Fibroblast of mammary gland (primary cell): ENCODE measurements at regions not wholly inside any gene's neighbourhood (a gene's known extent, or its start where the extent isn't known, plus 50 kb on each side); places are given as distances from the start of the nearest gene placed in this dataset.

Experiments
- DNase-seq: peaks from one replicate; pipeline ENCODE4 v3.0.0-alpha.2; 2010; ENCODE audit warnings: low read depth
- H3K4me3 ChIP-seq: 2 replicates; pipeline ENCODE4 v1.5.1; 2011; ENCODE audit warnings: low read depth, mild to moderate bottlenecking, low read length, moderate library complexity; ENCODE audit not compliant: control insufficient read depth
- CTCF ChIP-seq: conservative IDR thresholded peaks from 2 replicates; pipeline ENCODE4 v1.5.1; 2011; ENCODE audit warnings: low read depth, low read length, inconsistent platforms; ENCODE audit not compliant: control insufficient read depth, insufficient read depth

GRCh38 chr6:119678961-119679360 lies 329.4 kb upstream of the MAN1A1 start:
- DNase-seq, result no peak
- TF ChIP-seq CTCF, result no peak
- no peak overlapping the region for H3K4me3 ChIP-seq

GRCh38 chr6:119677384-119677783 lies 327.8 kb upstream of the MAN1A1 start:
- DNase-seq, result no peak
- TF ChIP-seq CTCF, result no peak

GRCh38 chr6:119676961-119677360 lies 327.4 kb upstream of the MAN1A1 start:
- no peak overlapping the region for H3K4me3 ChIP-seq
- peak; percentile 23 for DNase-seq
- no peak for TF ChIP-seq CTCF

More at GRCh38 chr6:119677384-119677783, 327.8 kb upstream of the MAN1A1 start:
- no peak overlapping the region for H3K4me3 ChIP-seq

DNA sequence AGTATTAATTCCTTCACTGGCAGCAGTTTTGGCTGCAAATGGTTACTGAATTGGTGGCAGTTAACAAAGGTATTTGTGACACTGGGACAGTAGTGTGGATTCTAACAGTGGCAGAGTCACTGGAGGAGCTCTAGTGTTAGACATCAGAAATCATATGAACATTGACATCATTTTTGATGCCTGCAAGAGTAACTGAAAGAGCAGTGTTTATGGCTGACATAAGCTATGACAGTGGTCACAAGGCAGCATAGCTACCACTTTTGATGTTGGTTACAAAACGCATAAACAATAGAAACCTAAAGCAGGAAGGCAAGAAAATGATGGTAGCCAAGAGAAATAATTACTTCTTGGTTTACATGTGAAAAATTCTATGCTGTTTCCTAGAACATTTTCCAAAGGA lies 326.7 kb upstream of the MAN1A1 start:
- H3K4me3 ChIP-seq, result no peak overlapping the region
- no peak for DNase-seq
- no peak for TF ChIP-seq CTCF

GRCh38 chr6:119673741-119674140 lies 324.2 kb upstream of the MAN1A1 start:
- no peak for DNase-seq
- no peak for TF ChIP-seq CTCF
- H3K4me3 ChIP-seq, result no peak overlapping the region

DNA sequence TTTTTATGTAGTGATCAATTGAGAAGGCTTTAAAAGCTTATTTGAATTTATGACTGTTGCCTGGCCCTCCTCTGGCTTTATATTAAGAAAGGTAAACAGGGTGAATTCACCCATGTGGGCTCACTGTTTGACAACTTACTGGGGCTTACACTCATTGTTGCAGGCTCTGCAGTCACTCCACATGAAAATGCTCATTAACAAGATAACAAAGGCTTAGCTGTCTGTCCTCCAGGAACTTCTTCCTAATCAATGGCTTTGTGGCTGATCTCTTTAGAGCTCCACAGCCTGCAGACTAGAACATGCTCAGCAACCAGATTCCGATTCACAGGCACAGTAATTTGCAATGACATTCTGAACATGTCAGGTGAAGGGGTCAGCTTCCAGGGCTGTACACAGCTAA lies 323.2 kb upstream of the MAN1A1 start:
- no peak for DNase-seq
- no peak for TF ChIP-seq CTCF
- no peak overlapping the region for H3K4me3 ChIP-seq

GRCh38 chr6:119671105-119671504 lies 321.5 kb upstream of the MAN1A1 start:
- H3K4me3 ChIP-seq, result no peak overlapping the region
- TF ChIP-seq CTCF, result no peak
- no peak for DNase-seq
